Thyroid gland (tissue), 4 donors: ENCODE measurements at regions not wholly inside any gene's neighbourhood (a gene's known extent, or its start where the extent isn't known, plus 50 kb on each side); places are given as distances from the start of the nearest gene placed in this dataset.

Experiments used
- CTCF ChIP-seq, 6 experiments: fragments of 200-600 bp in 3 of 6; fragments of 450-650 bp in 3 of 6; sonication (generic) in 3 of 6; IDR thresholded peaks; one replicate each; pipeline ENCODE4 v1.5.1; 2016 to 2019; ENCODE audit warnings: antibody characterized with exemption in 6 of 6, mild to moderate bottlenecking in 2 of 6, inconsistent platforms in 1 of 6, moderate library complexity in 1 of 6
- POLR2A ChIP-seq, 2 donors: fragments of 450-650 bp; IDR thresholded peaks; one replicate each; pipeline ENCODE4 v1.6.1; 2017; ENCODE audit warnings: antibody characterized with exemption in 2 of 2, mild to moderate bottlenecking in 2 of 2, moderate library complexity in 1 of 2

GRCh38 chr12:83971781-83972180 lies 940.8 kb downstream of the SLC6A15 start:
- TF ChIP-seq CTCF (IDR thresholded peaks at IDR 0.05): no peak
- no peak for TF ChIP-seq POLR2A (IDR thresholded peaks at IDR 0.05)
